ENCODE measurements at regions not wholly inside any gene's neighbourhood (a gene's known extent, or its start where the extent isn't known, plus 50 kb on each side); places are given as distances from the start of the nearest gene placed in this dataset.

- Histone ChIP-seq H3K9me3 (replicated peaks in 1 of 11) (no peaks in the 10 kb centered on the region; a peak in 1 of 22 replicates), H4K20me1 (no peaks in the 10 kb centered on the region), H3K9ac (no peak overlapping the region), H3K4me3 (no peak overlapping the region), H3K36me3 (no peaks in the 10 kb centered on the region), H3K4me1 (peaks cover 0 to 5% (median 0%) of the 10 kb centered on the region in 10 experiments; a peak in 2 of 20 replicates), H3K4me2 (no peak overlapping the region), H3K27ac (no peak overlapping the region), H3K27me3 (no peaks in the 10 kb centered on the region)
- TF ChIP-seq Cebpa-rat (IDR thresholded peaks at IDR 0.05): no peak
Measured at GRCh38 chr3:148197061-148197460, 500.6 kb upstream of the AGTR1 start.

GRCh38 chr3:148202386-148202785 lies 495.3 kb upstream of the AGTR1 start:
- Histone ChIP-seq H3K9ac (no peak overlapping the region), H3K36me3 (no peaks in the 10 kb centered on the region), H3K9me3 (replicated peaks in 1 of 11) (no peaks in the 10 kb centered on the region), H3K4me2 (no peak overlapping the region), H3K4me3 (no peak overlapping the region), H3K27me3 (no peaks in the 10 kb centered on the region), H4K20me1 (no peaks in the 10 kb centered on the region), H3K27ac (no peak overlapping the region), H3K4me1 (peaks cover 0 to 6% (median 0%) of the 10 kb centered on the region in 10 experiments; a peak in 2 of 20 replicates)
- no peak for TF ChIP-seq Cebpa-rat (IDR thresholded peaks at IDR 0.05)

- no peaks in the 10 kb centered on the region for H3K27me3 ChIP-seq
- no peaks in the 10 kb centered on the region for H4K20me1 ChIP-seq
- H3K9me3 ChIP-seq (replicated peaks in 1 of 11): no peaks in the 10 kb centered on the region
- no peaks in the 10 kb centered on the region for H3K36me3 ChIP-seq
- H3K4me2 ChIP-seq: no peak overlapping the region
- H3K4me3 ChIP-seq: no peak overlapping the region
- peaks cover 0 to 6% (median 0%) of the 10 kb centered on the region in 10 experiments; a peak in 2 of 20 replicates for H3K4me1 ChIP-seq
- TF ChIP-seq Cebpa-rat (IDR thresholded peaks at IDR 0.05): no peak
- no peak overlapping the region for H3K9ac ChIP-seq
- H3K27ac ChIP-seq: no peak overlapping the region
Measured at GRCh38 chr3:148203297-148204010, 494.2 kb upstream of the AGTR1 start.

- no peaks in the 10 kb centered on the region for H3K27me3 ChIP-seq
- peaks cover 0 to 6% (median 0%) of the 10 kb centered on the region in 10 experiments; a peak in 2 of 20 replicates for H3K4me1 ChIP-seq
- TF ChIP-seq Cebpa-rat (IDR thresholded peaks at IDR 0.05): no peak
- no peak overlapping the region for H3K4me3 ChIP-seq
- H3K27ac ChIP-seq: no peak overlapping the region
- no peak overlapping the region for H3K9ac ChIP-seq
- no peaks in the 10 kb centered on the region for H3K36me3 ChIP-seq
- no peaks in the 10 kb centered on the region for H4K20me1 ChIP-seq
- no peak overlapping the region for H3K4me2 ChIP-seq
- no peaks in the 10 kb centered on the region for H3K9me3 ChIP-seq (replicated peaks in 1 of 11)
Measured at GRCh38 chr3:148204131-148204530, 493.6 kb upstream of the AGTR1 start.

GRCh38 chr3:148205977-148206376 lies 491.7 kb upstream of the AGTR1 start:
- Histone ChIP-seq H4K20me1 (no peaks in the 10 kb centered on the region), H3K9ac (no peak overlapping the region), H3K27ac (no peak overlapping the region), H3K36me3 (no peaks in the 10 kb centered on the region), H3K9me3 (replicated peaks in 1 of 11) (no peaks in the 10 kb centered on the region), H3K4me1 (peaks cover 0 to 6% (median 0%) of the 10 kb centered on the region in 10 experiments; a peak in 2 of 20 replicates), H3K27me3 (no peaks in the 10 kb centered on the region), H3K4me3 (no peak overlapping the region), H3K4me2 (no peak overlapping the region)
- no peak for TF ChIP-seq Cebpa-rat (IDR thresholded peaks at IDR 0.05)

- Histone ChIP-seq H4K20me1 (no peaks in the 10 kb centered on the region), H3K27me3 (no peaks in the 10 kb centered on the region), H3K4me1 (peaks cover 0 to 6% (median 1%) of the 10 kb centered on the region in 10 experiments; a peak in 6 of 20 replicates), H3K4me3 (no peak overlapping the region), H3K4me2 (no peak overlapping the region), H3K9ac (no peak overlapping the region), H3K9me3 (replicated peaks in 1 of 11) (no peaks in the 10 kb centered on the region), H3K27ac (no peak overlapping the region), H3K36me3 (no peaks in the 10 kb centered on the region)
- no peak for TF ChIP-seq Cebpa-rat (IDR thresholded peaks at IDR 0.05)
Measured at GRCh38 chr3:148206446-148206845, 491.3 kb upstream of the AGTR1 start.

GRCh38 chr3:148208975-148209374 lies 488.7 kb upstream of the AGTR1 start:
- no peak overlapping the region for H3K4me3 ChIP-seq
- H3K4me2 ChIP-seq: no peak overlapping the region
- no peaks in the 10 kb centered on the region for H3K9me3 ChIP-seq (replicated peaks in 1 of 11)
- no peaks in the 10 kb centered on the region for H3K27me3 ChIP-seq
- no peak overlapping the region for H3K27ac ChIP-seq
- H3K9ac ChIP-seq: no peak overlapping the region
- no peaks in the 10 kb centered on the region for H3K36me3 ChIP-seq
- TF ChIP-seq Cebpa-rat (IDR thresholded peaks at IDR 0.05): no peak
- H3K4me1 ChIP-seq: peaks cover 0 to 12% (median 0%) of the 10 kb centered on the region in 10 experiments; a peak in 4 of 20 replicates
- no peaks in the 10 kb centered on the region for H4K20me1 ChIP-seq

- H3K9ac ChIP-seq: no peak overlapping the region
- peaks cover 0 to 12% (median 0%) of the 10 kb centered on the region in 10 experiments; a peak in 4 of 20 replicates for H3K4me1 ChIP-seq
- no peak overlapping the region for H3K4me3 ChIP-seq
- peak overlapping the region in 2 of 11 experiments; percentile 12 to 60; a peak in 2 of 22 replicates for H3K4me2 ChIP-seq
- H4K20me1 ChIP-seq: no peaks in the 10 kb centered on the region
- no peaks in the 10 kb centered on the region for H3K27me3 ChIP-seq
- TF ChIP-seq Cebpa-rat (IDR thresholded peaks at IDR 0.05): no peak
- H3K36me3 ChIP-seq: no peaks in the 10 kb centered on the region
- no peak overlapping the region for H3K27ac ChIP-seq
- H3K9me3 ChIP-seq (replicated peaks in 1 of 11): no peaks in the 10 kb centered on the region
Measured at GRCh38 chr3:148211725-148212124, 486.0 kb upstream of the AGTR1 start.

- Histone ChIP-seq H3K9ac (no peak overlapping the region), H4K20me1 (no peaks in the 10 kb centered on the region)
- no peak for TF ChIP-seq Cebpa-rat (IDR thresholded peaks at IDR 0.05)
Measured at GRCh38 chr3:148214705-148215104, 483.0 kb upstream of the AGTR1 start.

GRCh38 chr3:148217317-148217716 lies 480.4 kb upstream of the AGTR1 start:
- Histone ChIP-seq H3K4me1 (peaks cover 0 to 11% (median 0%) of the 10 kb centered on the region in 10 experiments; a peak in 4 of 20 replicates), H3K9me3 (replicated peaks in 1 of 11) (no peaks in the 10 kb centered on the region), H3K27me3 (no peaks in the 10 kb centered on the region), H4K20me1 (no peaks in the 10 kb centered on the region), H3K4me3 (no peak overlapping the region), H3K9ac (no peak overlapping the region), H3K36me3 (no peaks in the 10 kb centered on the region), H3K27ac (no peak overlapping the region), H3K4me2 (no peak overlapping the region)
- TF ChIP-seq Cebpa-rat (IDR thresholded peaks at IDR 0.05): no peak

More at GRCh38 chr3:148214705-148215104, 483.0 kb upstream of the AGTR1 start:
- Histone ChIP-seq H3K27ac (no peak overlapping the region), H3K27me3 (no peaks in the 10 kb centered on the region), H3K4me3 (no peak overlapping the region), H3K9me3 (replicated peaks in 1 of 11) (no peaks in the 10 kb centered on the region), H3K36me3 (no peaks in the 10 kb centered on the region), H3K4me2 (no peak overlapping the region), H3K4me1 (peaks cover 0 to 12% (median 0%) of the 10 kb centered on the region in 10 experiments; a peak in 4 of 20 replicates)
